ENCODE measurements at regions not wholly inside any gene's neighbourhood (a gene's known extent, or its start where the extent isn't known, plus 50 kb on each side); places are given as distances from the start of the nearest gene placed in this dataset.
A peak's percentile ranks its signal among the peaks of the same experiment; 100 is the strongest.

DNA sequence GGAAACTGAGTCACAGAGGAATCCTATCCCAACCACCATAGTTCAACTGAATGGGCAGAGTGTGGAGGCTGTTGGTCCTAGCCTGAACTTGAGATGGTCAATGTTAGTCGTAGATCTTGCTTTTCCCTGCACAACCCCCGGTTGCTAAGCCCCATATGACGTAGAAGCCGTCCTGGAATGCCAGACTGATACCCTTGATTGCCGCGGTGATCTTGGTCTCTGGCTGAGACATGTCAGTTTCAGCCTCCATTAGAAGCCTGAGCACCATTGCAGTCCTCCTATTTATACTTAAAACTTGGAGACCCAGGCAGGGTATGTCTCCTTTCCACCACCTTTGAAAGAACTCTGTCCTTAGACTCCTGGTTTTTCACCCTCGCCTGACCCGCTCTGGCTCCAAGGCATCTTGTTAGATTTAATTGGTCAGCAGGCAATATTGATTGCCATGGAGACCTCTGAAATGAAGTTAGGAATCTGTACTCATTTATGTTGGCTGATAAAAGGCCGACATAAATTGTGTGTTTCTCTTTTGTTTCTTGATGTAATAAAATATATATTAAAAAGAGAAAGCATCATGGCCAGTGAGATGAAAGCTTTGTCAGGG is 53.4 kb downstream of the RPLP1 start:
- no peak for DNase-seq

DNA sequence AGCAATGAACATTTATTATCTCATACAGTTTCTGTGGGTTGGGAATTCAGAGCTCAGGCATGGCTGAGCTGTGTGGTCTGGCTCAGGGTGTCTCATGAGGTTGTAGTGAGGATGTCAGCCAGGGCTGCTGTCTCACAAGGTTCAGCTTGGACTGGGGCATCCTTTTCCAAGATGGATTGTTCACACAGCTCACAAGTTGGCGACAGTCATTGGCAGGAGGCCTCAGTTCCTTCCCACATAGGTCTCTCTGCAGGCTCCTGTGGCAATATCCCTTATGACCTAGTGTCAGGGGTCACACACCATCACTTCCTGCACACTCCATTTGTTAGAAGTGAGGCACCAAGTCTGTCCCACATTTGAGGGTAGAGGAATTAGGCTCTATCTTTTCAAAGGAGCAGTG is 56.0 kb downstream of the RPLP1 start:
- DNase-seq: no peak

DNA sequence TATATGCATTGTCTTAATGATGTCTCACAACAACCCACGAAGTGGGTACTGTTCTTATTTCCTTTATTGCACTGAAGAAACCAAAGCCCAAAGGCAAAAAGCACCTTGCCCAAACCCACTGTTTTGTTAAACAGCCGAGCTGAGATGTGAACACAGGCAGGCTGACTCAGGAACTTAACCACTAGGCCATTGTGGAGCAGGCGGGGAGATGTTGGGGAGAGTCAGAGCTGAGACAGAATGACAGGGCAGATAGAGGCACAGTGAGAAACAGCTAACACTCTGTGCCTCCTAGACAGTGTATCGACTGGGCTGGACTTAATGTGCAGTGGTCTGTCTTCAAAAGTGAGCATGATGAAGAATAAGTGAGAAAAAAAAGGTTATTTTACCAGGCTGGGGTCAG is 56.5 kb downstream of the RPLP1 start:
- DNase-seq: no peak

DNA sequence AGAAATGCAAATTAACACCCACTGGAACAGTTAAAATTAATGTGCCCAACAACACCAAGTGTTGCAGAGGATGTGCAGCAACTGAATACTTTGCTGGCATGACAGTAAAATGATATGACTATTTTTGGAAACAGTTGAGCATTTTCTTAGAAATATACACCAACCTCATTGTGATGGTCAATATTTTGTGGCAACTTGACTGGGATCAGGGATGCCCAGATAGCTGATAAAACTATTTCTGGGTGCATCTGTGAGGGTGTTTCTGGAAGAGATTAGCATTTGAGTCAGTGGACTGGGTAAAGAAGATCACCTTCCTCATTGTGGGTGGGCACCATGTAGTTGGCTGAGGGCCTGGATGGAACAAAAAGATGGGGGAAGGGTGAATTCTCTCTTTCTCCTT is 57.9 kb downstream of the RPLP1 start:
- no peak for DNase-seq

DNA sequence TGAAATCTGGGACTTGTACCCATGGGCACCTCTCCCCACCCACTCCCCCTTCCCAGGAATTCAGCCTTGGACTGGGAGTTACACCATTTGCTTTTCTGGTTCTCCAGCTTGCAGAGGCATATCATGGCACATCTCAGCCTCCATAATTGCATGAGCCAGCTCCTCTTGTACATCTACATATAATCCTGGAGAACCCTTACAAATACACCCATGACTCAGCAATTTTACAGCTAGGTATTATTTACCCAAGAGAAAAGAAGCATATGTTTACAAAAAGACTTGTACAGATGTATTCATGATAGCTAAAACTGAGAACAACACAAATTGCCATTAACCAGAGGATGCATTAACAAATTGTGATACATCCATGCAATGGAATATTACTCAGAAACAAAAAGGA is 58.4 kb downstream of the RPLP1 start:
- DNase-seq: no peak

DNA sequence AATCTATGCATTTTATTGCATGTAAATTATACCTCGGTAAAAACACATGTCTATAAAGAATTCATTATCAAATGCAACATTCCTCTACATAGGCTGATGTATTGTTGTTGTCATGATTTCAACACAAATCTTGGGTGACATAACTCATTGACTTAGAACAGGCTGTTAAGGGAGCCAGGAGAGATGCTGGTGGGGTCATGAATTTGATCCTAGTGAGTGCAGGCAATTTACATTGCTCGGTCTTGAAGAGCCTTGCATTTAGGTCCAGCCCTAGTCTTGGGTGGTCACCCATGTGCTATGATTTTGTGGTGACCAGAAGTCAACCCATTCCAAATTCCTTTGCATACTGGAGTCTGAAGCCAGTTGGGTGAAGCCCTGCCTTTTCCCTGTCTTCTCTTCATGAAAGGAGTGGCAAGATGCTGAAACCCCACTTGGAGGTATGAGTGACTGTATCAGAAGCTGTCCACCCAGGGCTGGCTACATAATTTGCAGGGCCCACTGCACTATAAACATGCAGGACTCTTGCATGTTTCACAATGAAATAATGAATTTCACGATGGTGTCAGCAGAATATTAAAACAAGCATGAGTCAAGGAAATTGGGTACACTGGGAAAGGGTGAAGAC is 59.2 kb downstream of the RPLP1 start:
- DNase-seq: no peak

DNA sequence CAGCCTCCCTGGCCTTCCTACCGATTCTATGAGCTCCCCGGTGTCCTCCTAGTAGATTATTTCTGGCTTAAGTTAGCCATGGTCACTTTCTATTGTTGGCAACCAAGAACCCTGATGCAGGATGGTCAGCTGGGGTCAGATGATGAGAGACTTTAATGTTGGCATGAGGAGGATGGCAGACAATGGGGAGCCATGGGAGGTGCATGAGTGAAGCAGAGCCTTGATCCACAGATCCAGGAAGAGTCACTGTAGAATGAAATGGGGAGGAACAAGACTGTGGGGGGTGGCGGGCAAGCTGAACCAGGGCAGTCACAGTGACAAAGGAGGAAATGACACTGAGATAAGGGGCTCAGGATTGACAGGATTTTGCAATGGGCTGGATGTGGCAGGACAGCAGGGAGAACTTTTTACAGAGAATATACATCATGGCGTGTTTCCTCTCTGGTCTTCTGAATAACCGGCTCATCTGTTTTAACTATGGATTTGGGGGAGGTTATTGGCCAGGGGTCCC is 60.9 kb downstream of the RPLP1 start:
- DNase-seq: no peak

DNA sequence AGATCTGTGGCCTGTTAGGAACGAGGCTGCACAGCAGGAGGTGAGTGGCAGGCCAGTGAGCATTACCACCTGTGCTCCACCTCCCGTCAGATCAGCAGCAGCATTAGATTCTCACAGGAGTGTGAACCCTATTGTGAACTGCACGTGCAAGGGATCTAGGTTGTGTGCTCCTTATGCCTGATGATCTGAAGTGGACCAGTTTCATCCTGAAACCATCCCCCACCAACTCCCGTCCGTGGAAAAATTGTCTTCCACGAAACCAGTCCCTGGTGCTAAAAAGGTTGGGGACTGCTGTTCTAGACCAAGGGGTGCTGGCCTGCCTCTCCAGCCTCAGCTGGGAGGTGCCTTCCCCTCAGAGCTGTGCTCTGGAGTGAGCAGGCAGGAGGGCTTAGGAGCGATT is 61.4 kb downstream of the RPLP1 start:
- no peak for DNase-seq

DNA sequence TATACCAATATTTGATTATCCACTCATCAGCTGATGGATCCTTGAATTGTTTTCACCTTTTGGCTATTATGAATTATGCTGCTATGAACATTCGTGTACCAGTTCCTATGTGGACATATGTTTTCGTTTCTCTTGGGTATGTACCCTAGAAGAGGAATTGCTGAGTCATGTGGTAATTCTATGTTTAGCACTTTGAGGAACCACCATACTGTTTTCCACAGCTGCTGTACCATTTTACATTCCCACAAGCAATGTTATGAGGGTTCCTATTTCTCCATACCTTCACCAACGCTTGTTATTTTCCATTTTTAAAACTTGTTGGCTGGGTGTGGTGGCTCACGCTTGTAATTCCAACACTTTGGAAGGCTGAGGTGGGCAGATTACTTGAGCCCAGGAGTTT is 62.9 kb downstream of the RPLP1 start:
- DNase-seq: no peak

DNA sequence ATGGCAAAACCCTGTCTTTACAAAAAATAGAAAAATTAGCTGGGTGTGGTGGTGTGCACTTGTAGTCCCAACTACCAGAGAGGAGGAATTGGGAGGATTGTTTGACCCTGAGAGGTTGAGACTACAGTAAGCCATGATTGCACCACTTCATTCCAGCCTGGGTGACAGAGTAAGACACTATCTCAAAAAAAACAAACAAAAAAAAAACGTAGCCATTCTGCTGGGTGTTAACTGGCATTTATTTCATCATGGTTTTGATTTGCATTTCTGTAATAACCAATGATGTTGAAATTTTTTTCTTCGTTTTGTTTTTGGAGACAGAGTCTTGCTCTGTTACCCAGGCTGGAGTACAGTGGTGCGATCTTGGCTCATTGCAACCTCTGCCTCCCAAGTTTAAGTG is 63.3 kb downstream of the RPLP1 start:
- no peak for DNase-seq

DNA sequence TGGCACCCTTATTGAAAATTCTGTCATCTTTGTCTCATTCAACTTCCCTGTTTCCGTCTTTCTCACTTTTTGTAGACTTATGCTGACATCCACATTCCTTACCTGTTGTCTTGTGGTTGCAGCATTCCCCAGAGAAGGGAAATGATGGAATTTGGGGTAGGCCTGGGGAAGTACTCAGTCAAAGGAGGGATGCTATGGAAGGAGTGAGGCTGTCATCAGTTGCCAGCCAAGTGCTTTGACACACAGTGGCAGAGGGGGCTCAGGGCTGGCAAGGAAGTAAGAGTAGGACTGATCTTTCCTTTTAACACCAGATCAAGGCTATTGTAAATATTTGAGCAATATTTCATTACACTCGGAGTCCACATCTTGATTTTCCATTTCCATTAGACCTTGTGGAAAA is 64.4 kb downstream of the RPLP1 start:
- no peak for DNase-seq

DNA sequence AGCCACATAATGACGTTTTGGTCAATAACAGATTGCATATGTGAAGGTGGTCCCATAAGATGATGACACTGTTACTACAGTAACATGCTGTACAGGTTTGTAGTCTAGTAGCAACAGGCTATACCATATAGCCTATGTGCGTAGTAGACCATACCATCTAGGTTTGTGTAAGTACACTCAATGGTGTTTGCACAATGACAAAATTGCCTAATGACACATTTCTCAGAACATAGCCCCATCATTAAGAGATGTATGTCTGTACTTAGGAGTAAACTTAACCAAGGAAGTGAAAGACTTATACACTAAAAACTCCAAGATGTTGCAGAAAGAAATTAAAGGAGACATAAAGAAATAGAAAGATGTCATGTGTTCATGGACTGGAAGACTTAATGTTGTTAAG is 66.2 kb downstream of the RPLP1 start:
- no peak for DNase-seq

DNA sequence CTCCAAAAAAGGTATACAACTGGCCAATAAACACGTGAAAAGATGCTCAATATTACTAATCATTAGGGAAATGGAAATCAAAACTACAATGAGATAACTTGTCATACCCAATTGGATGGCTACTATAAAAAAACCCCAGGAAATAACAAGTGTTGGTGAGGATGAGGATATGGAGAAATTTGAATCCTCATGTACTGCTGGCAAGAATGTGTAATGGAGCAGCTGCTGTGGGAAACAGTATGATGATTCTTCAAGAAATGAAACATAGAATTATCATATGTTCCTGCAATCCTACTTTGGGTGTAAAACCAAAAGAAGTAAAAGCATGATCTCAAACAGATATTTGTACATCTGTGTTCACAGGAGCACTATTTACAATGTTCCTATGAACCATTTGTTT is 67.4 kb downstream of the RPLP1 start:
- DNase-seq: no peak

DNA sequence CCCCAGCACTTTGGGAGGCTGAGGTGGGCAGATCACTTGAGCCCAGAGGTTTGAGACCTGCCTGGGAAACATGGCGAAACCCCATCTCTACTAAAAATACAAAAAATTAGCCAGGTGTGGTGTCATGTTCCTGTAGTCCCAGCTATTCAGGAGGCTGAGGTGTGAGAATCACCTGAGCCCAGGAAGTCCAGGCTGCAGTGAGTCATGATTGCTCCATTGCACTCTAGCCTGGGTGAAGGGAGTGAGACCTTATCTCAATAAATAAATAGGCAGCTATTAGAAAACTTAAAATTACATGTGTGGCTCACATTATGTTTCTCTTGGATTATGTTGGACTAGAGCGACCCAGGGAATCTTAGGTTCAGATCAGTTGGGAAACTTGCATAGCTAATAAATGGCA is 69.7 kb downstream of the RPLP1 start:
- DNase-seq: no peak

DNA sequence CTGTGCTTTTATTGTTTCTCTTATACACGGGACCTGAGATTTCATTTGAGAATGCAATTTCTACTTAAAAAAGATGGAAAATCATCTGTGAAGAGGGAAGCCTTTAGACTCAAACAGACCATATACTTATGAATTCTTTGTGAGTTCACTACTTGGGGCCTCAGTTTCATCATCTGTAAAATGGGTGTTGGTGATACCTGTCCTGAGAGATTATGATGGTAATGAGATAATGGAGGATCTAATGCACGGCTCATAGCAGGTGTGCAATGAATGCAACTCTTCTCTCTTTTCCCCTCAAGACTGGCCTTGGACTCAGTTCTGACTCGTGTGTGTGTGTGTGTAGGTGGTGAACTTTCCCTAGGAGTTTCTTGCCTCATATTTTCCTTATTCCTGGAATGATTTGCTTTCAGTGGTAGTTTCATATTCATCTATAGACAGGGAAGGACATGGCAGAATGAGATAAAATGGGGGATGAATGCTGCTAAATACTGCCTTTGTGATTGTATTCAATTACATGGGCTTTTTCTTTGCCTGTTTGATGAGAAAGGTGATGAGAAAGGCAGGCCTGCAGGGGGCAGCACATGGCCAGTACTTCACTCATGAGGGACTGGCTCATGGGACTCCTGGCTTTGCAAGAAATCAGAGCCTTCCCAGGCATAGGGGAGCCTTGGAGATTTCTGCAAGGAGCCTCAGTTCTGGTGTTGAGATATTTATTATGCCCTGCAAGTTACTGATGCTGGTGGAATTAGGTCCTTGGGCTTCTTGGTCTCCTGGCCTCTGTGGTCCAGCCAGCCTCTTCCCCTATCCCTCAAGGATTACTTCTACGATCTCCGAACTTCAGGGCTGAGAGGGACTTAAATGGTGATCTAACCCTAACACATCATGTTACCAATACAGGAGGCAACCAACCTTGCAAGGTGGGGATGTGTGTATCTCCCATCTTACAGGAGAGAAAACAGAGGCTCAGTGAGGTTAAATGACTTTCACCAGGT is 70.7 kb downstream of the RPLP1 start:
- DNase-seq: peak; percentile 34 to 67

DNA sequence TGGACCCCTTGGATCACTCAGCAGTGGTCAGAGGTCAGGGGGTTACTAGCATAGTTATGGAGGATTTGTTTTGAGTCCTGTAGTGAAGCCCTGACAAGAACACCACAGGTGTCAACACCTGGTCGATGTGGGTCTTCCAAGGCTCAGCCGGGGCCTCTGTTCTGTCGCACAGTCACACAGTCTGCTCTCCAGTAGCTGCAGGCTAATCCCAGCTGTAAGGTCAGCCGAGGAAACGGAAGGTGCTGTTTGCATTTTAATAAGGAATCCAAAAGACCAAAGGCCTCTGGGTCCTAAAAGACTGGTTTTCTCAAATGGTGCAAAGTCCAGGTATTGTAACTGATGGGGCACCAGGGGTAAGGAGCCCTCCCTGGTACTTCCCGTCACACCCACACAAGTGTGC is 71.7 kb downstream of the RPLP1 start:
- DNase-seq: no peak

DNA sequence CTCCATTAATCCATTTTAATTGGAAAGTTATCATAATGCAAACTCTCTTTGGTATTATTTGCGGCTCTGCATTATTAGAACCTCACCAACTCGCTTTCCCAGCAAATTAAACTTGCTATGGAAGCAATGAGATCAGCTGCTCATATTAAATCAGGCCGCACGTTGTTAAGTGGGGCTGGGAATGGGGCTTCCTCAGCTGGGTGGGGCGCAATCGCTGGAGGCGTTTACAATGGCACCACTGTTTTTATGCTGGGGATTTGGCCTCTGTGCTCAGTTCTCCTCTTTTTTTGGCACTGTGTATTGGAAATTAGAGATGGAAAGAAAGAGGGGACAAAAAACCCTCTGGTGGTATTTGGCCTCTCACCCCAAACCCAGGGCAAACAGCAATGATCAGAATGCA is 72.2 kb downstream of the RPLP1 start:
- no peak for DNase-seq

DNA sequence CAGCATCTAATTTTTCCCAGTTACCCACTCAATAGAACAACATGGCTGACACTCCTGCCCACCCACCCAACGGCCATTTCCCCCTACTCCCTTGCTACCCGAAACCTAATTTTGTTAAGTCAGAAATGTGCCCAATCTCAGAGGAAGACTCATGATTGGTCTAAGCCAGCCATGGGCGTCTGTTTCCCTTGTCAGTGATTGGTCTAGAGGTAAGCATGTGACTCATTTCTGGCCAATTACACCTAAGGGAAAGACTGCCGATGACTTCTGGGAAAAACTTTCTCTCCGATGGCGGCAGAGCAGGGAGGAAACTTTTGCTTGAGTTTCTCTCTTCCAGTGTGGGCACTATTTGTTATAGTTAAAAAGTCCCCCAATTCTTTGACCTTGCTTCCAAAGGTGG is 72.9 kb downstream of the RPLP1 start:
- no peak for DNase-seq

DNA sequence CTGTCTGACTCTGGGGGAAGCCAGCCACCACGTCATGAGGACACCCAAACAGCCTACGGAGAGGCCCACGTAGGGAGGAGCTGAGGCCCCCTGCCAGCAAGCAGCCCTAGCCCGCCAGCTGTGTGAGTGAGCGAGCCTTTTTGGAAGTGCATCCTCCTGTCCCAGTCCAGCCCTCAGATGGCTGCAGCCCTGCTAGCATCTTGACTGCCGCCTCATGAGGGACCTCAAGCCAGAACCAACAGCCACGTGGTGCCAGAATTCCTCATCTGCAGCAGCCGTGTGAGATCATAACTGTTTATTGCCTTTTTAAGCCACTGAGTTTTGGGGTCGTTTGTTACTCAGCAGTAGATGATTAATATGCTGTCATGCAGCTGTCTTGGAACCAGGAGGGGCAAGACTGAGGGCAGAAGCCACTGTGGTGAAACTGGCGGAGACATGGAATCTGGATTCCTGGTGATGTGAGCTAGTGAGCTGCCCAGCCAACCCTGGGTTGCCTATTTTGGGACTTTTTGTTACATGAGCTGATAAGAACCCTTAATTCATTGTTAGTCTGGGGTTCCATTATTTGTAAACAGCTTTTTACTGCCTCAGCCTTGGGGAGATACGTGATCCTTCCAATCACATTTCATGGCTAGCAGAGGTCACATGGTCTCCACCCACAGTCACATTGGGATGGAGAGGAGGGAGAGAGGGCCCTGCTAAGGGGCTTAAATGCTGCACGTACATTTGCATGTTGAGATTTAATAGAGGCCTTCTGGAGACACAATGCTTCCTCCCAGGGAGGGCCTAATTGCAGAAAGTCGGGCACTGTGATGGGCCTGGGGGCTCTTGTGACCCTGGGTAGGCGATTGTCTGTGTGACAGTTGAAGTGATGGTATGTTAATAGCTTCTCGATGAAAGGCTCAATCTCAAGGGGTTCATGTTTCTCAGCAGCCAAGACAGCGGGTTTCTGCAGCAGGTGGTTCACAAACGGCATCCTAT is 73.8 kb downstream of the RPLP1 start:
- no peak for DNase-seq

DNA sequence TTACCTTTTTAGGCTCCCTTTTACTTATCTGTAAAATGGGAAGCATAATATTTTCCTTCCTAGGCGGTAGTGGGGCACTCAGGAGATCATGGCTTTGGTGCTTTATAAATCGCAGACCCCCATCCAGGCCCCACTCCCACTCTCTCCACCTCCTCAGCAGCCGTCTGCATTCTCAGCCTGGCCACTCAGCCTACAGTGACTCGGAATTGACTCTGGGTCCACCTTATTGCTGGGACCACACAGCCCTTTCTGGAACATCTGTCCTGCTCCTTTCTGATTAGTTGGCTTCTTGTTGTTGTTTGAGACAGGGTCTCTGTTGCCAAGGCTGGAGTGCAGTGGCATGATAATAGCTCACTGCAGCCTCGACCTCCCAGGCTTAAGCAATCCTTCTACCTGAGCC is 76.5 kb downstream of the RPLP1 start:
- DNase-seq: no peak

DNA sequence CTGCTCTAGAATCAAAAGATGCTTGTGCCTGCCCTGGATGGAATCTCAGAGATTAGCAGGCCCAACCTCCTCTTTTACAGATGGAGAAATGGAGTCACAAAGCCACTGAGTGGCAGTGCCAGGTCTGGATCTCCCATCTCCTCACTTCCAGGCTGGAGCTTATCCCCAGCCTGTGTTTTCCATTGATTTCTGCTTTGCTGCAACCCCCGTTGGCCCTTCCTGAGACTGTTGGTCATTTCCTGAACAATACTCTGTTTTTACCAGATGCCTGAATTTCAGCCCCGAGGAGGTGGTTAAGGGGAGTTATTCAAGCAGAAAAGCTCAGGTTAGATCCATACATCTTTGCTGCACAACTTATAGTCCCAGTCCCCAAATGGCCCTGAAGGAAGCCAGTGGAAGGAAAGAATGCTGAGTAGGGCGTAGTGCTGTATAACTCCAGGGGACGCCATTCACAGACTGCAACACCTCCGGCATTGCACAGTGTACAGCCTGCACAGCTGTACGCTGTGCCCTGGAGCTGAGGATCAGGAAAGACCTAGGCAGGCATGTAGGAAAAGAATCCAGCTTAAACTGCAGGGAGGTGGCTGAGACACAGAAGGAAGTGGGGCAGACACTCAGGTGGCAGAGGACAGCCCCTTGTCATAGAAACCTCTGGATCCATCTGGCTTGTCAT is 77.5 kb downstream of the RPLP1 start:
- no peak for DNase-seq

Measured in NCI-H1930 (cell line).